ENCODE measurements at regions not wholly inside any gene's neighbourhood (a gene's known extent, or its start where the extent isn't known, plus 50 kb on each side); places are given as distances from the start of the nearest gene placed in this dataset.

GRCh38 chr1:98049370-98050135 is 128.7 kb upstream of the DPYD start:
- DNase-seq (ENCODE audit: low read depth in 3 of 3, low spot score in 2 of 3) = no peak

DNA sequence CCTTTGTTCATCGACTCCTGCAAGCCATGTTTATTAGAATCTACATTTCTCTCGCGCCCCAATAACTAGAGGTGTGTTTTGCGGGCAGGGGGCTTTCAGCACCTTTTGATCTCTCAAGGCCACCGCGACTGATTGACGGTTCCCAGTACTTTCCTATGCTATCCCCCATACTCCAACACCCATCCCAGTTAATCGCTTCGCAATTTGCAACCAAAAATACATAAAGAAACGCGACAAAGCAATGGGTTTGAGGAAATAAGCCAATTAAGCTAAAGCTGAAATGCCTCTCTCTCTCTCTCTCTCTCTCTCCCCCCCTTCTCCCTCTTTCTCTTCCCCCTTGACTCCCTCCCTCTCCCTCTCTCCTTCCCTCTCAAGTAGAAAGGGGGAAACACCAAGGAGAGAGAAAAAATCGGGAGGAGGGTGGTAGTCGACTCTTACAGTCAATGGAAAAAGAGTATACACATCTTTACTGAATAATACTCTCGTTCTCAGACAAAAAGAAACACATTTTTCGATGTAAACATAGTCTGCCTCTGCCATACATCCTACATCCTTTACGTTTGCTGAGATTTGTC is 128.0 kb upstream of the DPYD start:
- no peak for DNase-seq (ENCODE audit: low read depth in 3 of 3, low spot score in 2 of 3)

DNA sequence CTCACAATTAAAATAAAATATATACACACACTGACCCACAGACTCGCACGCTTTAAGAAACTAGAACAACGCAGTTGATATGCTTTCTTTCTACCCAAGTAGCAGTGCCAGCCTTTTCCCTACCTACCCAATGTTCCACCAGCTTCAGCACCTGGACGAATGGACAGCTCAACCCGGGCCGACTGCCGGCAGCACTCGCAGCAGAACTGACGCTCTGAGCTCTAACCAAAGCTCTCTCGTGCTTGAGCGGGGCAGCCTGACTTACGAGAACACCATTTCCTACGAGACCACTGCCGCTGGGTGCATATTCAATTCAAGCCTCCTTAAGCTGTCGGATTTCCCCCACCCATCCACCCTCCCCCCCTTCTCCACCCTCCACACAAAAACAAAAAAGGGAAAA is 127.4 kb upstream of the DPYD start:
- DNase-seq (ENCODE audit: low read depth in 3 of 3, low spot score in 2 of 3) = peak; percentile 62 to 80 (median 68)

GRCh38 chr1:98047171-98047570 is 126.3 kb upstream of the DPYD start:
- no peak for DNase-seq (ENCODE audit: low read depth in 3 of 3, low spot score in 2 of 3)

DNA sequence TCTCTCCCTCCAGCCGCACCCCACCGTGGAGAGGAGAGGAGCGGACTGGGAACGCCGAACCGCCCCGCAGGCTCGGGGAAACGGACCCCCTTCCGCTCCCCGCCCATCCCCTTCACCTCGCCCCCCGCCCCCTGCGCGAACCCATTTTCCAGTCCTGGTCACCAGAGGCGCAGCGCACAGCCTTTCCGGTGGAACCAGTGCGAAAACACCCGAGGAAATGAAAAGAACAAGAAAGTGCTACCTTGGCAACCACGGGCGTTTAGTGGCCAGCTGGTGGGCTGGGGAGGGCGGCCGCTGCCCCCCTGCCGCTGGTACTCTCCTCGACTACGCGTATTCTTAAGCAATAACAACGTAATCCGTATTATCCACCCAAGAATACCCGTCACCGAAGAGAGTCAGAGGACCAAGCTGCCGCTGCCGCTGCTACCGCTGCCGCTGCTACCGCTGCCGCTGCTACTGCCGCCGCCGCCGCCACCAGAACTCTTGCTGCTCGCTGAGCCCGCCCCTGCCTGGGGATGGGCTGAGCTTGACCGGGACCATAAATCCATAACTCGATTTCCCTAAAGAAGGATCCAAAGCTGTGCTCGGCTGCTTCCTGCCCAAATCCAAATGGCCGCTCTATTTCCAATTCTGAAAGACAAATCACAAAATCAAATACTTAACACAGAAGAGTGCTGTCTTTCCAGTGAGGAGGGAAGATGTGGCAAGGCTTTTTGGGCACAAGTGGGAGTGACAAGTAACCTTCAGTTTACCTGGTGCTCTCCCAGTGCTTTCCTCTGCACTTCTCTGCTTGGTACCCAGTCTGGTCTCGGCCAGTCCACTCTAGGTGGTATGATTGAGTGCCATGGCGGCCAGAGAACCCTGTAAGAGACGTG is 125.2 kb upstream of the DPYD start:
- no peak for DNase-seq (ENCODE audit: low read depth in 3 of 3, low spot score in 2 of 3)

DNA sequence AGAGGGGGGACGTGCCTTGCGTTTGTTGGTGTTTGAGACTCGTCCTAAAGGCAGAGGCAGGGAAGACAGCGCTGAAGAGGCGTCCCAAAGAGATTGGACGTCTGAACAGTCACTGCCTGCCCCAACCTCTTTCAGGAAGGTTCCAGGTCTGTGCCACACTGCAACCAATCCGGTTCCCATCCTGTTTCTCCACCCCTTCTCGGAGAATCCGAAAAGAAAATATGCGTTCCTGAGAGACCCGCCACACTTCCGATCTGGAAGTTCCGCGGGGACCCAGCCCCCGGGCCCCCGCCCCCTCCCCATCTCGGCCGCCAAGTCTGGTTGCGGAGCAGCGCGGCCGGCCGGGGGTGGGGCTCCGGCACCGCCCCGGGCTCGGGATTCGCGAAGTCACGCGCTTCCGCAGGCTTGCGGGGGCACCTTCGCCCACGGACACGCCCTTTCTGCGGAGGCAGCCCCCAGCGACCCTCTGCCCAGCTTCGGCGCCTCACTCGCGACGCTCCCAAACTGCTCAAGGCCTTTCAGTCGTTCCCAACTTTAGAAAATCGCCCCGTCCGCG is 124.5 kb upstream of the DPYD start:
- DNase-seq (ENCODE audit: low read depth in 3 of 3, low spot score in 2 of 3) = no peak

- no peak for DNase-seq (ENCODE audit: low read depth in 3 of 3, low spot score in 2 of 3)
Measured at GRCh38 chr1:98044766-98045165, 123.9 kb upstream of the DPYD start.

DNA sequence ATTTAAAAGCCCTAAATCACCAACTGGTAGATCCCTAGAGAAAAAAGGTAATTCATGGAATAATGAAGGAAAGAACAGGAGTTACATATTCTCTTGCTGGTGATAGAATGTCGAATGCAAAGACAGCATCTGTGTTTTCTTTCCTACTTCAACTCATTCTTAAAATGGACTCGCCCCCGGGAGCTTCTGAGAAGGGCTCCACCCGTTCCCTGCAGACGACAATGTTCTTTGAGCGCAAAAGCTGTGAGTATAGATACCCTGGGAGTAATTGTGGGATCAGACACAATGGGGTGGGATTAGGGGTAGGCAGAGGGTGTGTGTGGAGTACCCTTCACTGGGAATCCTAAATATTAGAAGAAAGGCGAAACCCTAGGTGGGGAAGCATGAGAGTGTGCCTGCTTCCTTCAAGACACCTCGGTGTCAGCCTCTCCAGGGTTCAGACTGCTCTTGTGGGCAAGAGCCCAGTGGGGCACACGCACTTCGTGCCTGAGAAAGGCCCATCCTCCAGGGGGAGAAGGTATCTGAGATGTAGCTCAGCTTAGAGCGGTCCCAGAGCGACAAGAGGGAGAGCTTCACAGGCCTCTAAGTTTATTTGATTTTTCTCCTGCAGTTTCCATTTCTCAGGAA is 123.3 kb upstream of the DPYD start:
- DNase-seq (ENCODE audit: low read depth in 3 of 3, low spot score in 2 of 3) = no peak

GRCh38 chr1:98035602-98036002 is 114.8 kb upstream of the DPYD start:
- DNase-seq (ENCODE audit: low read depth in 3 of 3, low spot score in 2 of 3) = no peak

- no peak for DNase-seq (ENCODE audit: low read depth in 3 of 3, low spot score in 2 of 3)
Measured at GRCh38 chr1:98034505-98034904, 113.7 kb upstream of the DPYD start.

GRCh38 chr1:98032958-98033357 is 112.1 kb upstream of the DPYD start:
- no peak for DNase-seq (ENCODE audit: low read depth in 3 of 3, low spot score in 2 of 3)

GRCh38 chr1:98030976-98031375 is 110.1 kb upstream of the DPYD start:
- no peak for DNase-seq (ENCODE audit: low read depth in 3 of 3, low spot score in 2 of 3)

DNA sequence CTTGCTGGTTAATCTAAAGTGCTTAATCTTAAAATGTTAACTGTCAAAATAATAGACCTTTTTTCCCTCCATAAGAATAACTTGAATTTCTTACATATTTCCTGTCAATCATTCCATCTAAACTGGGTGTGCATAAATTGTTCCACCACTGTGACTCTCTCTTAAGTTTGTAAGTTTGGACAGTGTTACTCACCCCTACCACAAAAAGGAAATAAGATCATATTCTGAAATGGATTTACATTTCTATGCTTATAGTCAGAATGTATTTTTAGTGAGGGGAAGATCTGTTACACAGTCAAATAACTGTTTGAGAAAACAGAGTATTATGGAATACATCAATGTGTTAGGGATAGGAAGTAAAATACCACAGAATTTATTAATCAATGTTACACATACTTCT is 109.6 kb upstream of the DPYD start:
- no peak for DNase-seq (ENCODE audit: low read depth in 3 of 3, low spot score in 2 of 3)

- DNase-seq (ENCODE audit: low read depth in 3 of 3, low spot score in 2 of 3) = no peak
Measured at GRCh38 chr1:98028800-98029199, 108.0 kb upstream of the DPYD start.

- DNase-seq (ENCODE audit: low read depth in 3 of 3, low spot score in 2 of 3) = no peak
Measured at GRCh38 chr1:98027103-98027705, 106.4 kb upstream of the DPYD start.

- no peak for DNase-seq (ENCODE audit: low read depth in 3 of 3, low spot score in 2 of 3)
Measured at GRCh38 chr1:98025858-98026257, 105.0 kb upstream of the DPYD start.

GRCh38 chr1:98021126-98021525 is 100.3 kb upstream of the DPYD start:
- no peak for DNase-seq (ENCODE audit: low read depth in 3 of 3, low spot score in 2 of 3)

DNA sequence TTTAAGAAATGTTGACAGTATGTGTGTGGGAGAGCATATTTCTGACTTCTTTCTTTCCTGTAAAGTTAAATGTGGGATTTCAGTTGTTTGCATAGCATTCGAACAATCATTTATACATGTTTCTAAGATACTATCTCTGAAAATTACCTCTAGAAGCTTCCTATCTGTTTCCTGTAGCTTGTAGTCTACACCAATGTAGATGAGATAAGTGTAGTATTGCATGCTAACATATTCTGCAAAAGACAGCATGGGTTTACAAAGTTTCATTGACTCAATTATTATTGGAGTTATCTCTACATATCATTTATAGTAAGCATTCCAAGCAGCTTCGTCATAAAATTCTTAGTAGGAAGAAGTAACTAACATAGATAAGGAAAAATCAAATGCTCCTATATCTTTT is 98.9 kb upstream of the DPYD start:
- no peak for DNase-seq (ENCODE audit: low read depth in 3 of 3, low spot score in 2 of 3)

GRCh38 chr1:98018074-98018473 is 97.2 kb upstream of the DPYD start:
- no peak for DNase-seq (ENCODE audit: low read depth in 3 of 3, low spot score in 2 of 3)

DNA sequence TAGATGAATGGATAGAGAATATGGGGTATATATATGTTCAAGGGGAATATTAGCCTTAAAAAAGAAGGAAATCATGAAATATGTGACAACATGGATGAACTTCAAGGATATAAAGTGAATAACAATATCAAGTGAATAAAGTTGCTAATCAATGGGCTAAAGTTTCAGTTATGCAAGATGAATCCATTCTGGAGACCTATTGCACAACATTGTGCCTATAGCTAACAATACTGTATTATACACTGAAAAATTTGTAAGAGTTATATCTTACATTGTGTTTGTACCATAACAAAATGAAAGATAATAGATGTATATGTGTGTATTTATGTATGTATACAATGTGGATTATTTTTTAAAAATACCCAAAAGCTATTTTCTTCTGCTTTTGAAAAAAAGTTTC is 96.3 kb upstream of the DPYD start:
- no peak for DNase-seq (ENCODE audit: low read depth in 3 of 3, low spot score in 2 of 3)

GRCh38 chr1:98008373-98008772 is 87.5 kb upstream of the DPYD start:
- DNase-seq (ENCODE audit: low read depth in 3 of 3, low spot score in 2 of 3) = no peak

Data from right renal cortex interstitium (tissue), 3 donors.